HG03342 (cell line): ENCODE measurements at regions not wholly inside any gene's neighbourhood (a gene's known extent, or its start where the extent isn't known, plus 50 kb on each side); places are given as distances from the start of the nearest gene placed in this dataset.
"Not testable (repeated sequence)": the region's sequence is repeated elsewhere in the genome, so short reads cannot be mapped to it uniquely, and the experiment has no call there.

Source experiments
- ATAC-seq: cut with Tn5 transposase; IDR thresholded peaks from one replicate; pipeline ENCODE4 v1.9.1; 2021; ENCODE audit warnings: mild to moderate bottlenecking, moderate library complexity; ENCODE audit not compliant: unreplicated experiment

DNA sequence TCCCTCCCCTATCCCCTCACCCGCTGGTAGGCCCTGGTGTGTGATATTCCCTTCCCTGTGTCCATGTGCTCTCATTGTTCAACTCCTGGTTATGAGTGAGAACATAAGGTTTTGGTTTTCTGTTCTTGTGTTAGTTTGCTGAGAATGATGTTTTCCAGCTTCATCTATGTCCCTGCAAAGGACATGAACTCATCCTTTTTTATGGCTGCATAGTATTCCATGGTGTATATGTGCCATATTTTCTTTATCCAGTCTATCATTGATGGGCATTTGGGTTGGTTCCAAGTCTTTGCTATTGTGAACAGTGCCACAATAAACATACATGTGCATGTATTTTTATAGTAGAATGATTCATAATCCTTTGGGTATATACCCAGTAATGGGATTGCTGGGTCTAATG is 217.8 kb downstream of the TLE3 start:
- not testable (repeated sequence) for ATAC-seq

DNA sequence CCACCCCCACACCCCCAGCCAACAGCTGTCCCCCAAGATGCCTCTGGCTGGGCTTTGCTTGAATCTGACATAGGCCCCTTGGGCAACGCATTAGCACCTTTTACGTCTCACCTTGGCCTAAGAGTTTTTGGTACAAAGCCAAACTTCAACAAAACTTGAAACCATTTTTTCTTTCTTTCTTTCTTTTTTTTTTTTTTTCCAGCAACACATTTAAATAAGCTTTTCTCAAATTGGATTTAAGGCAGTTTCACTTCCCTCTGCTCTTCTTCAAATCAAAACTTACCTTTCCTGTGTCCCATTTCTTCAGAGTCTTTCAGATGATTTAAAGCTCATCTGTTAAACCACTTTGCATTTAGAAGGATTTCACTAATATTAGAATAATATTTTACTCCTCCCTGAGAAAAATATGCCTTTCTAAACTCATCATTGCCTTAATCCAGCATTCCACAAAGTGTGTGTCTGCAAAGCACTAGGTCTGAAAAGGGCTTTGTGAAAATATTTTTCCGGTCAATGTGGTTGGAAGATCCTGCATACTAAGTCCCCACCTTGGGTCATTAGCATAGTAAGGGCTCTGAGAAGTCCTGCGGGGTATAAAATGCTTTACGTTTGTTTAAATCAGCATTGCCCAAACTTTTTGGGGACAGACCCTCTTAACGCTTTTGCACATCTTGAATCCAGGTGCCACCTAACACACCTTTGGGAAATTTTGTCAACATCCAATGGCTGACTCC is 217.0 kb downstream of the TLE3 start:
- peak; percentile 16 for ATAC-seq

DNA sequence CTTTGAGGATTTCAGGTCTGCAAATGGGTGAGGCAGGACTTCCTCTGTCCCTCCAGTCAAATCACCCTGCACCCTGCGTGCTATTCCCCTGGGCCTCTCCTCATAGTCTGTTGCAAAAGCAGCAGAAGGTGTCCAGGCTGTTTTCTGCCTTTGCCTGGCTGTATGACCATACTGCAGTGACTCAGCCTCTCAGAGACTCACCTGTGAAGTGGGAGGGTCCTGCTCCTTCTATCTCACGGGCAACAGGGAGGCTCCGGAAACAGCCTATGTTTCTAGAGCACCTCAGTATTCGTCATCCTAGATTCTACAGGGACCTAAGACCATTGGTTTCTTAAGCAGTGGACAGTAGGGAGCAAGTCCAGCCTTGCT is 216.4 kb downstream of the TLE3 start:
- ATAC-seq: peak; percentile 31

DNA sequence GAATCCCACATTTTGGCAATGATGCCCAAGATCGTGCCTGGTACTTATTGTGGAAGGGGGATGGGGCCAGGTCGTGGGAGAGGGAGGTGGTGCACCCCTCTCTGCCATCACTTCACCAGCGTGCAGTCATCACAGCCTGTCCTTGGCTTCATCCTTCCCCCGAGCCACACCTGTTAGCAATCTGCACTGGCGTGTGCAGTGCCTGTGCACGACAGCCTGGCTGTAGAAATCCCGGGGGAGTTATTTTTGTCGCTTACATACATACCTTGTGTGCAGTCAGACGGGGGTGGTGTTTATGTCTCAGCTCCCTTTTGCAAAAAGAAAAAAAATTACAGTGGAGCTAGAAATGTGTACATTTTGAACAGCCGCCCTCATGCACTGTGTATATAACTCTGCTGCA is 216.0 kb downstream of the TLE3 start:
- peak; percentile 85 for ATAC-seq

DNA sequence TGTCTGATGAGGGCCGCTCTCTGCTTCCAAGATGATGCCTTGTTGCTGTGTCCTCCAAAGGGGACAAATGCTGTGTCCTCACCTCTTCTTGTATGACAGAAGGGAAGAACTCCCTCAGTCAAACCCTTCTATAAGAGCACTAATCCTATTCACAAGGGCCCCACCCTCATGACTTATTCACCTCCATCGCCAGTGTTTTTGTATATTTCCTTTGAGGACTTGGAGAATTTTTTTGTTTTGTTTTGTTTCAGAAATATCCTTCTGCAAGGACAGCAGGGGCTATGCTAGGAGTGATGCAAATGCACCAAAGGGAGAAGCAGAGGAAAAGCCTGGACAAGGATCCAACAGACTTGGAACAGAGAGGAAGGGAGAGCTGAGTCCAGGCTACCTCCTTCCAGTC is 214.4 kb downstream of the TLE3 start:
- ATAC-seq: no peak

DNA sequence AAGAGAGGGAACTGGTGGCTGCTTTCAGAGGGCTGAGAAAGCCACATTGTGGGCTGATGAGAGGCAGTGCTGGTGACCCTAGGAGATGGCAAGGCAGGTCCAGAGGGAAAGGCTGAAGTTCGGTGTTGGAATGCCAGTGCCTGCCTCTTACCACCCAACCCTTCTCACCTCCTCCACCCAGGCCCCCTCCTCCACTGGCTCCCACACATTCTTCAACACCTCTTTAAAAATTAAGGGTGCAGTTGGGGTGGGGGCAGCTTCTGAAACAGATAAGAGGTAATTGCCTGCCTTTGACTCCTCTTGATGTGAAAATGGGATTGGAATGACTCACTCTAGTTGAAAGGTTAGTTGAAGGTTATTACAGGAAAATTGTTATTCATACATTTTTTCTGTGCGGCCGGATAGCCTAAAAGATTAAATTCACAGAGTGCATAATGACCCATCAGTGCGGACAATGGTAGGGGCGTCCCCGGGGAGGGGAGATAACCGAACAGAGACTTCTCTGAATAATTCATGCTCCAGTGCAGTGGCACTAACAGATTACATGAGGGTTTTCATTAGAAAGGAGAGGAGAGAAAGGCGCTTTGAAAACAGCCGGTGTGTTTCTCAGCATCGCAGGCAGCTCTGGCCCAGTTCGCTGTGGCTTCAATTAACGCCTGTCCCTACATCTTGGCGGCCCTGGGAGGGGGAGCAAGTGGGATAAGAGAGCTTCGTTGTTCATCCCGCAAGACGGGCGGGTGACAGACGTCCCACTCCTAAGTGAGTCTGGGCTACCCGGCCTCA is 212.4 kb downstream of the TLE3 start:
- no peak for ATAC-seq

DNA sequence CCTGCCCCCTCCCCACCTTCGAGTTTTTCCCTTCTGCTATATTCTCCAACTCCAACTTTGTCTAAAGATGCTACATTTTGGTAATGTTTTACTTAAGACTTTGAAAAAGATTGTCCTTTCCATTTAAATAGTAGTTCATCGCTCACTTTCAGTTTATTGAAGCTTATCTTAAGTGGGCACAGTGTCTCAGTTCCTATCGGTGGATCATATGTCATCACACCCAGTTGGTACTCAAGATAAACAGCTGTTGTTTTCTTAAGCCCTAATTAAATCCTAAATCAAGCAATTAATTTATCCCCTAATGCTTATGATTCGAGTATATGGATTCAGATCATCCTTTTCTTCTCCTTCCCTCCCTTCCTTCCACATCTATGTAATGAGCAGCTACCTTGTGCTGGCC is 210.7 kb downstream of the TLE3 start:
- no peak for ATAC-seq

DNA sequence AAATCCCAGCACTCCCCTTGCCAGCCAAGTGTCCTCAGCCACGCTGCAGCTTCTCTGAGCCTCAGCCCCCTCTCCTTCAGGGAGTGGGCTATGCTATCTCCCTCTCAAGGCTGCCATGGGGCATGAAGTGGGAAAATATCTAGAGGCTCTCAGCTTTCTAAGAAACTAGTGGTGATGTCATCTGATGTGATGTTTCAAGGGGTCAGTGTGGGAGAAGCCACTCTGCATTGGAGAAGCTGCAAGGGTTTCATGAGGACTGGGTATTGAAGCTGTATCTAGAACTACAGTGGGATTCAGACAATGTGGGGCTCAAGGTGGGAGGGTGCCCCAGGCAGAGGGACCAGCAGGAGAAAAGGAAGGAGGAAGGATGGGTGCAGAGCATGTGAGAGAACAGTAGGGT is 210.2 kb downstream of the TLE3 start:
- no peak for ATAC-seq

DNA sequence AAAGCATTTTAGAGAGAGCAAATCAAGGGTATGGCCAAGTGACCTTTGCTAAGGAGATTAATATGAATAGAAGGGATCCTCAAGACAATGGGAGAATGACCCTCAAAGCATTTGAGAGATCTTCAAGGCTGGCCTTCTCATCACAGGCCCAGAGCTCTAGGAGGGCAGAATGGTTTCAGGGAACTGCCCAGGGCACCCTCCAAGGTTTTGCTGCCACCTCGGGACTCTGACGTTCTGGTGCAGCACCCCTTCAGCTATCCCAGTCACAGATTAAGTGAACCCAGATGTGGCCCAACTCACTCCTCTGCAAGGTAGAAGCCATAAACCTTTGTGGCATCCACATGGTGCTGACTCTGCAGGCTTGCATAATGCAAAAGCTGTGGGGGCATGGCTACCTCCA is 209.3 kb downstream of the TLE3 start:
- no peak for ATAC-seq

DNA sequence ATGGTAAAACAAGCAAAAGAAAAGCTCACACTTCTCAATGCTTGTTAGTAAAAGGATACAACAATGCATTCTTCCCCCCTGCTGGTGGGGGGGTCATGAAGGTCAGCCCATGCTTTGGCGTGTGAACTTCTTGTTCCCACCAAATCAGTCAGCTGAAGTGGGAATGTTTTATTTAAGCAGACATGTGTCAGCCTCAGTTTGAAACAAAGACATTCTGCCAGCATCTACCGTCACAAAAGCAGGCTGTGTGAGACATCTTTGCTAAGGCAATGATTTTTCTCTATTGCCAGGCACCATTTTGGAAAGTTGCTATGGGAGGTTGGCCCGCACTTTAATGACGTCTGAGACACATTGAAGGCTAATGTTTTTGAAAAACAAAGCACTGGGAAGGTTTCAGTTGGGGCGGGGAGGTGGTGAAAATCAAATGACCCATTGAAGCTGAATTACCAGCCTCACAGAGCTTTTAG is 206.6 kb downstream of the TLE3 start:
- no peak for ATAC-seq

DNA sequence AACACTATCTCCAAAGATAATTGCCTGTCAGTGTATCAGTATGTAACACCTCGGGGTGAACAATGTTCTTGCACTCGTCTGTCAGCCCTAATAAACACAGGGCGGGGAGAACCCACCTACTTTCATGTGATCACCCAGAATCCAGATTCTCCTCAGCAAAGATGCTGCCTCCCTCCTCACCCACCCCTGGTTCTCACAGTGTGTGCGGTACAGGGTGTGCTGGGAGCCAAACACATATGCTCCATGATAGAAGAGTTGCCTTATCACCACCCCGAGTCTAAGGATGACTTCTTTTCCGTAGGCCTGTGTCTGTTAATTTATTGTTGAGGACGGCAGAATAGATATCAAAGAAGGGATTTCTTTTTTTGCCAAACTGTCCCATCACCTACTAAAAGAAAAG is 206.1 kb downstream of the TLE3 start:
- no peak for ATAC-seq

DNA sequence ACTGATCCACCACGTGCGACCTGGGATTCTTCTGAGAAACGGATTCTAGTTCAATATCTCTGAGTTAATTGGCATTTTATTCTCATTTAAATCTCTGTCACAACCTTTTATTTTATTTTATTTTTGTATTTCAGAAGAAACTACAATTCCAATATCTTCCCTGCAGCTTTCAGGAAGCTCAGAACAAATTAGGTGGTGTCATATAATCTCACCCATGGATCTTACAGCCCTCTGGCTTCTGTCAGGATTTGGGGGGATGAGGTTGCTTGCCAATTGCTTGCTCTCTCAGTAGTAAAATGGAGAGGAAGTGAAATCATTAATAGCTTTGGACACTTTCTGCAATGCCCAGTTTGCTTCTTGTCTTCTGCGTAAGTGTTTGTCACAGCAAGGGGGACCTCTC is 205.4 kb downstream of the TLE3 start:
- no peak for ATAC-seq

DNA sequence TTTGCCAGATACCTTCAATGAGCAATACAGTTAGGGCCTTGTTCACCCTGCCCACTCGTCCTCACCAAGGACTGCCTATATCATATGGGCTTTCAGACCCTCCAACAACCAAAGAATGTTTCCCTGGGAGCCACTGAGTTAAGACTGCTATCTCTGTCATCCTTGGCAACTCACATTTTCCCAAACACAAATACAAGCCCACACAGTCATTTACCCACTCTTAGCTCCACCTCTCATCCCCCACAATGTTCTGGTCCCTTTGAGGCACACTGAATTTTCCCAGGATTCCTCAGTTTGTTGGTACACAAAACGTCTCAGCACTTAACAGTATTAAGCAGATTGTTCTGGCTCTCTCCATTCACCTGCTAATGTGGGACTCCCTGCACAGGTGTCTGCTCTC is 204.6 kb downstream of the TLE3 start:
- no peak for ATAC-seq

DNA sequence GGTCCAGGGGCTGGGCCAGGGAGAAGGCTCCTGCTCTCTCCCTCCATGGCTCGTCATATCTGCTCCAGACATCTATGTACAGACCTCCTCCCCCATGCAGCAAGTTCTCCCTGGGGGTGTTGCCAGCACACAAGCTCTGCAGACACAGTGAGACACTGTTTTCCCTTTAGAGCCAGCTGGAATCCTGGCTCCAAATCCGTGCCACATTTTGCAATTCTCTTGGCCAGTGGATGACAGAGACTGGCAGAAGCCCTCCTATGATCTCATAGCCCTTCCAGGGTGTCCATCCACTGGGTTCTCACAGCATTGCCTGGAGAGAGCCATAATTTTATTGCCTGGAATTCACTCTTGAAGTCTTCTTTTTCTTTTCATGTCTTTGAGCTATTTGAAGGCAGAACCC is 203.9 kb downstream of the TLE3 start:
- no peak for ATAC-seq

DNA sequence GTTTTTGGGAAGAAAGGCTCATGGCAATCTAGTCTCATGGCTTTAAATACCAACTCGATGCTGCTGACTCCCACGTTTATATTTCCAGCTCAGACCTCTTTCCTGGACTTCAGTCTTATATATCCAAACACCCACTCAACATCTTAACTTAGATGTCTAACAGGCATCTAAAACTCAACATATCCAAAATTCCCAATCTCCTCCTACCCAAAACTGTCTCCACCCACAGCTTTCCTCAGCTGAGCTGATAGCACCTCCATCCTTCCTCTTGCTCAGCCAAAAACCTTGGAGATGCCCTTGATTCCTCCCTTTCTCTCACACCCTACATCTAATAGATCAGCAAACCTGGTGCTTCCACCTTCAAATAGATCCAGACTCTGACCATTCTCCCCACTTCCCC is 202.5 kb downstream of the TLE3 start:
- ATAC-seq: no peak

DNA sequence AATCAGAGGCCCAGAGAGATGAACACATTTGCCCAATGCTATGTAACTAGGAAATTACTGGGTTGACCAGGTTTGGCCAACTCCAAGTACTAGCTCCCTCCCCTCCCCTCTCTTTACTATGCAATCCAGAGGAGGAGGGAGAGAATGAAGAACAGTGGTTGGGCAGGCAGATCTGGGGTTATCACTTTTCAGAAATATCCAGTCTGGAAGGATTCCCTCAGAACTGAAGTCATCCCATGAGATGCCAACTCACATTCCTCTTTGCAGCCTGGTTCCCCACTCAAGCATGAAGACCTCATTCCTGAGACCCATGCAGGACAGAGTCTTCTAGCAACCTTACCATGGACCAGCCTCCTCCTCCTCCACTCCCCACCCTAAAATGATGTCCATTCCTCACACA is 201.1 kb downstream of the TLE3 start:
- no peak for ATAC-seq

DNA sequence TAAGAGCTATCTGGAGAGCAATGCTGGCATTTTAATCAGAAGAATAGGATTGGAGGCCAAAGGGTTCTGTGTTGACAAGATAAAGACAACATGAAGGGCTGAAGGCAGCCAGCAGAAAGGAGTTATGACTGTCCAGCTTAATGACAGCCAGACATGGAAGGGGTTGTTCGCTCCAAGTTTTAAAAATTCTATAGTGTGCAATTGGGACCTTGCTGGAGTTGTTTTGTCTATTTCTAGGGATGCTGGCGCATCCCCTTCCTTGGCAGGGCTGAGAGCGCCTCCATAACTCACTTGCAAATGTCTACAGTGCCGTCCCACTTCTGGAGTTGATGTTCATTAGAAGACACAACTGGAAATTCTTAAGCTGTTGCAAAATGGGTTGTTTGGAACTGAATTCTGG is 200.7 kb downstream of the TLE3 start:
- ATAC-seq: no peak

DNA sequence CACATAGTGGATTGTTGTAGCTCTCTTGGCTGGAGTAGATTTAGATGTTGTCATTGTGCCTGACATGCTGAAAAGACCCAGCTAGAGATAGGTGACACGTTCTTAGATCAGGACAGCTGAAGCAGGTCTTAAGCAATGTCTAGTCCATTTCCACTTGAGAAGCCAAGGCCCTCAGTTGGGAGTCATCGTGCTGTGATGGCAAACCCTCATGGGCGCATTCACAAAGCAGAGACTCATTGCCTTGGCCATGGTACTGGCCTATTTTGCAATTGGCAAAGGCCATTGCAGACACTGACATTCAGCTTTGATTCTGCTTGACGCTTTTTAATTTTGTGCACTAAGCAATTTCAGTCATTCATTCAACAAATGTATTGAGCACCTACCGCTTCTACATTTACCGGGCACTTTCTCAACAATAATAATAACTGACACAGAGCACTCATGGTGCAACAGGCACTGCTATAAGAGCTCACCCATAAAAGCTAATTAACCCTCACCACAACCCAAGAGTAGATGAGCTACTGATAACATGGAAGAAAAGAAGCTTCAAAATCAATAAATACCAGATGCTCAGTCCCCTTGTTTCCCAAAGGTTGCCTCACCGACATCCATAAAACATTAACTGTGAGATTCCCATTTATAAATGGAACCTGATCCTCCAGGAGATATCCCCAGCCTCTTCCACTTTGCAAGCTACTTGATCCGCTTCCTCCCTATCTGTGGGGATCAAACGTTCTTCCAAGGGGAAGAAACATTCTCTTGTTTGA is 200.1 kb downstream of the TLE3 start:
- ATAC-seq: no peak

DNA sequence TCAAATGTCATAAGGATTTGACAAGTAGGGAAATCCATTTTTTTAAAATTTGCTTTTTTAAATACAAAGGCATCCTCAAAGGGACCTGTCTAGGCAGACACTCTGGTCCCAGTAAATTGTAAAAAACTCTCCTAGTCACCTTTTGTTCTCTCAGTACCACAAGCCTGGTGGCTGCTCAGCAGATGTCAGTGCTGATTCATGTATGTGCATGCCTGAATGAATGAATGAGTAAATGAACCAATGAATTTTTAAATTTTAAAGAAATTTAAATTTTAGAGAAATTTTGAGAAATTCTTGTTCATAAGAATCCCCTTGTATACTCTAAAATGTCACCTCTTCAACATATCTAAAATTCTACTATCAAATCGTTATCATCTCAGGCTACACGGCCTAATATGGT is 199.5 kb downstream of the TLE3 start:
- no peak for ATAC-seq

DNA sequence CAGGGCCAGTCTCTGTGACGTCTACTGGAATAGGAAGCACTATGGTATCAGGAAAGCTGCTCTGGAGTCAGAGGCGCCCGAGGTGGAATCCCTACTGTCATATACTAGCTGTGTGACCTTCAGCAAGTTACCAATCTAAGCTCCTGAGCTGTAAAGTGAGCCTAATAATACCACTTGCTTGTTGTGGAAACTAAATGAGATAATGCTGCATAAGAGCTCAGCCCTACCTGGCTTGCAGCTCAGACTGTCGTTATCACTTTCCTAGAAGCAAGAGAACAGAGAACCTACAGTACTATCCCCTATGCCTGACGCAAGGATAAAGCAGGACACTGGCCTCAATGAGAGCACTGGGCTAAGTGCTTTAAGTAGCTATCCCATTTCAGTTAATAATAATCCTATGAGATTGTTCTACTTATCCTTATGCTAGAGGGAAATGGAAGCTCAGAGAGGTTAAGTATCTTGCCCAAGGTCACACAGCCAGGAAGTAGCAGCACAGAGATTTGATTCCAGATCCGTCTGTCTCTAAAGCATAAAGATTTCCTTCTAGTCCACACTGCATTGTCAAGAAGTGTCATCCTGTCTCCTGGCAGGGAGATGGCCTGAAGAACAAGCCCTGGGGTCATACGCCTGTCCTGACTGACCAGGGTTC is 195.2 kb downstream of the TLE3 start:
- no peak for ATAC-seq
